ENCODE measurements at regions not wholly inside any gene's neighbourhood (a gene's known extent, or its start where the extent isn't known, plus 50 kb on each side); places are given as distances from the start of the nearest gene placed in this dataset.

- TF ChIP-seq EZH2 (IDR thresholded peaks at IDR 0.05; ENCODE audit: insufficient read depth, poor library complexity, severe bottlenecking) (no peak), EZH2phosphoT487 (IDR thresholded peaks at IDR 0.05; ENCODE audit: insufficient read depth, low read depth) (no peak)
These were observed 648.3 kb upstream of the SLITRK6 start for GRCh38 chr13:86447479-86447878.

Data from GM23248 (cell line).